Ascending aorta (tissue), 2 donors: ENCODE measurements at regions not wholly inside any gene's neighbourhood (a gene's known extent, or its start where the extent isn't known, plus 50 kb on each side); places are given as distances from the start of the nearest gene placed in this dataset.

Experiments used
- DNase-seq, 2 donors: peaks; one replicate each; pipeline ENCODE4 v3.0.0-alpha.2; 2019; ENCODE audit warnings: low spot score in 2 of 2
- H3K27ac ChIP-seq, 2 donors: fragments of 200-600 bp; sonication (generic); one replicate each; pipeline ENCODE4 v1.5.1; 2016 to 2017; ENCODE audit warnings: mild to moderate bottlenecking in 1 of 2
- H3K27me3 ChIP-seq: fragments of 200-600 bp; sonication (generic); one replicate; pipeline ENCODE4 v1.5.1; 2017
- H3K36me3 ChIP-seq, 2 donors: fragments of 200-600 bp; sonication (generic); one replicate each; pipeline ENCODE4 v1.5.1; 2016
- H3K4me1 ChIP-seq, 2 donors: fragments of 200-600 bp; sonication (generic); one replicate each; pipeline ENCODE4 v1.5.1; 2016 to 2017; ENCODE audit warnings: mild to moderate bottlenecking in 1 of 2
- H3K4me3 ChIP-seq, 2 donors: fragments of 200-600 bp; sonication (generic); one replicate each; pipeline ENCODE4 v1.5.1; 2016 to 2017; ENCODE audit warnings: mild to moderate bottlenecking in 1 of 2
- H3K9me3 ChIP-seq, 2 donors: fragments of 200-600 bp; sonication (generic); one replicate each; pipeline ENCODE4 v1.5.1; 2016
- intact Hi-C: fragments of 100-400 bp; cut with DNase I; formaldehyde crosslinking; loops from one replicate; pipeline ENCODE4 v1.15.1; 2023
- TF ChIP-seq, protein P1 (sequence below), 3 experiments: fragments of 200-600 bp in 2 of 3; fragments of 450-650 bp in 1 of 3; sonication (generic) in 2 of 3; IDR thresholded peaks; one replicate each; pipeline ENCODE4 v1.5.1; 2016 to 2019; ENCODE audit warnings: antibody characterized with exemption in 3 of 3, mild to moderate bottlenecking in 1 of 3, moderate library complexity in 1 of 3

DNA sequence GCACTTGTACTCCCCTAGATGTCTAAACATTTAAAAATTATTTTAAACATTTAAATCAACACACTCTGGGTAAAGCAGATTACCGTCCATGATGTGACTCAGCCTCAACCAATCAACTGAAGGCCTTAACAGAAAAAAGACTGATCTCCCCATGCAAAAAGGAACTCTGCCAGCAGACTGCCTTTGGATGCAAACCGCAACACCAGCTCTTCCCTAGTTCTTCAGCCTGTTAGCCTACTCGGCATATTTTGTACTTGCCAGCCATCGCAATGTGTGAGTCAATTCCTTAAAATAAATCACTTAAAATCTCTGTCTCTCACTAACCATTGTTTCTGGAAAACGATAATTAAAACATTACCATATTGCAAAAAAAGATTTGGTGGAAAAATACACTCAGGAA is 375.9 kb downstream of the RSL24D1 start:
- Histone ChIP-seq H3K9me3 (peaks cover 0 to under 1% of the 10 kb centered on the region in 2 donors), H3K27me3 (no peaks in the 10 kb centered on the region), H3K36me3 (no peaks in the 10 kb centered on the region), H3K4me1 (no peaks in the 10 kb centered on the region), H3K27ac (no peak overlapping the region), H3K4me3 (no peak overlapping the region)
- TF ChIP-seq, protein P1, sequence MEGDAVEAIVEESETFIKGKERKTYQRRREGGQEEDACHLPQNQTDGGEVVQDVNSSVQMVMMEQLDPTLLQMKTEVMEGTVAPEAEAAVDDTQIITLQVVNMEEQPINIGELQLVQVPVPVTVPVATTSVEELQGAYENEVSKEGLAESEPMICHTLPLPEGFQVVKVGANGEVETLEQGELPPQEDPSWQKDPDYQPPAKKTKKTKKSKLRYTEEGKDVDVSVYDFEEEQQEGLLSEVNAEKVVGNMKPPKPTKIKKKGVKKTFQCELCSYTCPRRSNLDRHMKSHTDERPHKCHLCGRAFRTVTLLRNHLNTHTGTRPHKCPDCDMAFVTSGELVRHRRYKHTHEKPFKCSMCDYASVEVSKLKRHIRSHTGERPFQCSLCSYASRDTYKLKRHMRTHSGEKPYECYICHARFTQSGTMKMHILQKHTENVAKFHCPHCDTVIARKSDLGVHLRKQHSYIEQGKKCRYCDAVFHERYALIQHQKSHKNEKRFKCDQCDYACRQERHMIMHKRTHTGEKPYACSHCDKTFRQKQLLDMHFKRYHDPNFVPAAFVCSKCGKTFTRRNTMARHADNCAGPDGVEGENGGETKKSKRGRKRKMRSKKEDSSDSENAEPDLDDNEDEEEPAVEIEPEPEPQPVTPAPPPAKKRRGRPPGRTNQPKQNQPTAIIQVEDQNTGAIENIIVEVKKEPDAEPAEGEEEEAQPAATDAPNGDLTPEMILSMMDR (IDR thresholded peaks at IDR 0.05): no peak
- no peak for DNase-seq
- intact Hi-C loops: no loop called here

DNA sequence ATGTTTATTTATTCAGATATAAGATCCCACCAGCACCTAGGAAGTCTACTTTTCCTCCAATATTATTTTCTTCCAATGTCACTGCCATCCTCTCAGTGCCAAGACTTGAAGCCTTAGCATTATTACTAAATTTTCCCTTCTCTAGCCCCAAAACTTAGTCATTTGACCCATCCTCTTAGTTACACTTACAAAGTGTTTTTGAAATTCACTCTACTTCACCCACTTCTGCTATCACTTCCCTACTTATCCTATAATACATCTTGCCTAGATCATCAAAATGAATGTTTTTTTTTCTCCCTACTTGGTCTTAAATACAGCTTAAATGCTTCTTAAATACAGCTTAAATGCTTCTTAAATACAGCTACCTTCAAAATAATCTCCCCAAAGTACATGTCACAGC is 376.6 kb downstream of the RSL24D1 start:
- TF ChIP-seq, protein P1 (IDR thresholded peaks at IDR 0.05): no peak
- DNase-seq: no peak
- Histone ChIP-seq H3K27ac (no peak overlapping the region), H3K9me3 (peaks cover 0 to under 1% of the 10 kb centered on the region in 2 donors), H3K4me1 (no peaks in the 10 kb centered on the region), H3K27me3 (no peaks in the 10 kb centered on the region), H3K4me3 (no peak overlapping the region), H3K36me3 (no peaks in the 10 kb centered on the region)
- intact Hi-C loops: no loop called here

DNA sequence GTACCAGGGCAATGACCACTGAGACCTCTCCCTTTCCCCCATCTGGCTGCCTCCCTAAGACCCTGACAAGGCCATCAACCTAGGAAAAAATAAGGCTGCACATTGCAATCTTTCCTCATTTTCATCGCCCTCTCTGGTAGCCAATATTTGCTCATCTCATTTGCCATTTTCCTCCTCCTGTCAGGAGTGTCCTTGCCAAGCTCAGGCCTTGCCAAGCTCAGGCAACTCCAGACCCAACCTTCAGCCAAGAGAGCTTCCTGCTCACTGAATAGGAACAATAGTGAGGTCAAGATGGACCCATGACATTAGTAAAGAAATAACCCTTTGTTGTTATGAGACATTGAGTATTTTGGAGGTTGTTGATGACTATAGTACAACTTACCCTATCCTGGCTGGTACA is 380.3 kb downstream of the RSL24D1 start:
- TF ChIP-seq, protein P1 (IDR thresholded peaks at IDR 0.05): no peak
- DNase-seq: no peak
- Histone ChIP-seq H3K27me3 (no peaks in the 10 kb centered on the region), H3K4me1 (no peaks in the 10 kb centered on the region), H3K9me3 (peaks cover 0 to 9% of the 10 kb centered on the region in 2 donors), H3K36me3 (no peaks in the 10 kb centered on the region), H3K27ac (no peak overlapping the region), H3K4me3 (no peak overlapping the region)
- intact Hi-C loops: no loop called here

DNA sequence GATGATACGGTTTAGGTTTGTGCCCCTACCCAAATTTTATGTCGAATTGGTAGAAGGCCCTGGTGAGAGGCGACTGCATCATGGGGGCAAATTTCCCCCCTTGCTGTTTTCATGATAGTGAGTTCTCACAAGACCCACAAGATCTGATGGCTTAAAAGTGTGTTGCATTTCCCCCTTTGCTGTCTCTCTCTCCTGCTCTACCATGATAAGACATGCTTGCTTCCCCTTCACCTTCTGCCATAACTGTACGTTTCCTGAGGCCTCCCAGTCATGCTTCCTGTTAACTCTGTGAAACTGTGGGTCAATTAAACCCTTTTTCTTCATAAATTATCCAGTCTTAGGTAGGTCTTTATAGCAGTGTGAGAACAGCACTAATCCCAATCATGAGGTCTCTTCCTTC is 381.2 kb downstream of the RSL24D1 start:
- no peak overlapping the region for H3K27ac ChIP-seq
- DNase-seq: no peak
- no peak overlapping the region for H3K4me3 ChIP-seq
- no peaks in the 10 kb centered on the region for H3K36me3 ChIP-seq
- H3K4me1 ChIP-seq: no peaks in the 10 kb centered on the region
- TF ChIP-seq, protein P1 (IDR thresholded peaks at IDR 0.05): no peak
- H3K27me3 ChIP-seq: no peaks in the 10 kb centered on the region
- peaks cover 0 to 9% of the 10 kb centered on the region in 2 donors for H3K9me3 ChIP-seq
- intact Hi-C loops: no loop called here

DNA sequence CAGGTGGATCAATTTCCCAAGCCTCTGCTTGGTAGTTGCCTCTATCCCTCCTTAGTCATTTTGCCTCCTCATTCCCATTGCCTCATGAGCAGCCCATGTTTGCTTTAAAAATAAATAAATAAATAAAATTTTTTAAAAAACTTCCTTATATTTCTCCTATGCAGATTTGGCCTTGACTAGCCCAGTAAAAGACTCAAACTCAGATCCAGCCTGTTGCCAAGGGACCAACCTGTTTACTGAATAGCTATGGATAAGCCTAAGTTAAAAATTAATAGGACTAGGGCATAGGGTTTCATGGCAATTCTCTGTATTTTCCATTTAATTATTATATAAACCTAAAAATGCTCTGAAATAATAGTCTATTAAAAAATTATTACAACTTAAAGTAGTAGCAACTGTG is 384.4 kb downstream of the RSL24D1 start:
- no peak overlapping the region for H3K27ac ChIP-seq
- H3K4me3 ChIP-seq: no peak overlapping the region
- intact Hi-C loops: no loop called here
- no peak for DNase-seq
- TF ChIP-seq, protein P1 (IDR thresholded peaks at IDR 0.05): no peak
- H3K27me3 ChIP-seq: no peaks in the 10 kb centered on the region
- no peaks in the 10 kb centered on the region for H3K36me3 ChIP-seq
- peaks cover 0 to 8% of the 10 kb centered on the region in 2 donors for H3K4me1 ChIP-seq
- H3K9me3 ChIP-seq: peaks cover 0 to 9% of the 10 kb centered on the region in 2 donors

DNA sequence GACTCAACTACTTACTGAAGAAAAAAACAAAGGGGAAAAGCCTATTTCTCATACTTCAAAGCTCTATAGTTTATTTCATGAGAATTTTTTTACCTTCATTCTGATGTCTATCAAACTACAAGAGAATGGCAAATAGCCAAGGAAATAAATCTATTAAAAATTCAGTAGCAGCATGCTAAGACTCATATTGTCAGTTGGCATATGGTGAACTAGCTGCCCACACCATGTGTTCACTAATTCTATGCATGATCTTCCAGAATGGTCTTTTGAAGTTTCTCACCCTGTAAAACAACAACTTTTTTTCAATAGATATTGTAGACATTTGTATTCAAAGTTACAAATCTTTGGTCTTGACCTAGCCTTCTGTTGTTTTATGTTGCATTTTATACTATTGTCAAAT is 386.2 kb downstream of the RSL24D1 start:
- TF ChIP-seq, protein P1 (IDR thresholded peaks at IDR 0.05): no peak
- H3K27me3 ChIP-seq: no peaks in the 10 kb centered on the region
- H3K4me3 ChIP-seq: no peak overlapping the region
- H3K27ac ChIP-seq: no peak overlapping the region
- DNase-seq: no peak
- H3K36me3 ChIP-seq: no peaks in the 10 kb centered on the region
- peaks cover 0 to 8% of the 10 kb centered on the region in 2 donors for H3K4me1 ChIP-seq
- intact Hi-C loops: no loop called here
- peaks cover 0 to 9% of the 10 kb centered on the region in 2 donors for H3K9me3 ChIP-seq
